OCI-LY1 (cell line): ENCODE measurements at regions not wholly inside any gene's neighbourhood (a gene's known extent, or its start where the extent isn't known, plus 50 kb on each side); places are given as distances from the start of the nearest gene placed in this dataset.

Experiments
- H2AFZ ChIP-seq: fragments of 200-600 bp; sonication (generic), shearing (Covaris generic); 2 replicates; pipeline ENCODE4 v1.6.0; 2014; ENCODE audit warnings: antibody characterized with exemption, mild to moderate bottlenecking, low read length
- H3F3A ChIP-seq: fragments of 200-600 bp; sonication (generic), shearing (Covaris generic); 2 replicates; pipeline ENCODE4 v1.6.0; 2014; ENCODE audit warnings: mild to moderate bottlenecking, antibody characterized with exemption, low read length, moderate library complexity; ENCODE audit not compliant: insufficient read depth
- H3K27ac ChIP-seq: fragments of 200-600 bp; sonication (generic); 2 replicates; pipeline ENCODE4 v1.5.1; 2014; ENCODE audit warnings: low read length, mixed run types, mild to moderate bottlenecking, low read depth; ENCODE audit not compliant: poor library complexity, severe bottlenecking
- H3K27me3 ChIP-seq: fragments of 200-600 bp; sonication (generic); 2 replicates; pipeline ENCODE4 v1.6.0; 2014; ENCODE audit warnings: antibody characterized with exemption, mild to moderate bottlenecking, low read length, moderate library complexity; ENCODE audit not compliant: insufficient read depth
- H3K36me3 ChIP-seq: fragments of 200-600 bp; sonication (generic); 2 replicates; pipeline ENCODE4 v1.6.1; 2014; ENCODE audit warnings: mild to moderate bottlenecking, antibody characterized with exemption, low read length, moderate library complexity, mixed read lengths; ENCODE audit not compliant: insufficient read depth
- H3K4me1 ChIP-seq: fragments of 200-600 bp; sonication (generic); 2 replicates; pipeline ENCODE4 v1.5.1; 2014; ENCODE audit warnings: mild to moderate bottlenecking, low read length, moderate library complexity; ENCODE audit not compliant: insufficient read depth, severe bottlenecking
- H3K4me2 ChIP-seq: fragments of 200-600 bp; sonication (generic), shearing (Covaris generic); 2 replicates; pipeline ENCODE4 v1.6.1; 2014; ENCODE audit warnings: low read length
- H3K4me3 ChIP-seq: fragments of 200-600 bp; sonication (generic); 2 replicates; pipeline ENCODE4 v1.5.1; 2014; ENCODE audit warnings: low read length, low read depth, mild to moderate bottlenecking, mixed read lengths; ENCODE audit not compliant: poor library complexity, severe bottlenecking
- H3K79me2 ChIP-seq: fragments of 200-600 bp; shearing (Covaris generic); 2 replicates; pipeline ENCODE4 v1.6.1; 2016; ENCODE audit warnings: mixed run types, low read length, mixed read lengths; ENCODE audit not compliant: insufficient read depth
- H3K9ac ChIP-seq: fragments of 200-600 bp; sonication (generic), shearing (Covaris generic); 2 replicates; pipeline ENCODE4 v1.6.1; 2014; ENCODE audit warnings: mild to moderate bottlenecking, low read length, mixed read lengths
- H3K9me2 ChIP-seq: fragments of 200-600 bp; sonication (generic), shearing (Covaris generic); 2 replicates; pipeline ENCODE4 v1.6.1; 2014; ENCODE audit warnings: low read depth, mild to moderate bottlenecking, low read length, mixed read lengths
- H3K9me3 ChIP-seq: fragments of 200-600 bp; shearing (Covaris generic); 2 replicates; pipeline ENCODE4 v1.6.1; 2014; ENCODE audit warnings: low read length, mixed read lengths
- H4K20me1 ChIP-seq: fragments of 200-600 bp; sonication (generic), shearing (Covaris generic); 2 replicates; pipeline ENCODE4 v1.6.0; 2016; ENCODE audit warnings: mild to moderate bottlenecking, low read length; ENCODE audit not compliant: insufficient read depth
- EZH2 ChIP-seq: fragments of 200-600 bp; sonication (generic), shearing (Covaris generic); IDR thresholded peaks from 2 replicates; pipeline ENCODE4 v1.8.0; 2017; ENCODE audit warnings: borderline replicate concordance, mixed run types, mild to moderate bottlenecking, antibody characterized with exemption, low read length, moderate library complexity, mixed read lengths
- TF ChIP-seq, protein P1 (sequence below): fragments of 200-600 bp; sonication (generic), shearing (Covaris generic); IDR thresholded peaks from 2 replicates; pipeline ENCODE4 v1.5.1; 2017; ENCODE audit warnings: mild to moderate bottlenecking, antibody characterized with exemption, low read length, moderate library complexity, mixed read lengths

DNA sequence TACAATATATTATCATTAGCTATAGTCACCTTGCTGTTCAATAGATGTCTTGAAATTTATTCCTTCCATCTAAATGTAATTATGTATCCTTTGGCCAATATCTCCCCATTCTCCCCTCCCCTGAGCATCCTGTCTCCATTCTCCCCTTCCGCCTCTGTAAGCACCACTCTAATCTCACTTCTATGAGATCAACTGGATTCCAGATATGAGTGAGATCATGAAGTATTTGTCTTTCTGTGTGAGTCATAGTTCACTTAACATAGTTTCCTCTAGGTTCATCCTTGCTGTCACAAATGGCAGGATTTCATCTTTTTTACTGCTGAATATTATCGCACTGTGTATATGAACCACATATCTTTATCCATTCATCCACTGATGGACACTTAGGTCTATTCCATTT is 148.8 kb upstream of the NDN start:
- H3K27me3 ChIP-seq: no peaks in the 10 kb centered on the region
- no peaks in the 10 kb centered on the region for H3K4me1 ChIP-seq
- H2AFZ ChIP-seq: no peak overlapping the region
- H3K9me3 ChIP-seq: no peaks in the 10 kb centered on the region
- no peak overlapping the region for H3K4me3 ChIP-seq
- no peaks in the 10 kb centered on the region for H3F3A ChIP-seq
- no peaks in the 10 kb centered on the region for H3K36me3 ChIP-seq
- no peaks in the 10 kb centered on the region for H4K20me1 ChIP-seq
- no peak for TF ChIP-seq EZH2
- TF ChIP-seq, protein P1, sequence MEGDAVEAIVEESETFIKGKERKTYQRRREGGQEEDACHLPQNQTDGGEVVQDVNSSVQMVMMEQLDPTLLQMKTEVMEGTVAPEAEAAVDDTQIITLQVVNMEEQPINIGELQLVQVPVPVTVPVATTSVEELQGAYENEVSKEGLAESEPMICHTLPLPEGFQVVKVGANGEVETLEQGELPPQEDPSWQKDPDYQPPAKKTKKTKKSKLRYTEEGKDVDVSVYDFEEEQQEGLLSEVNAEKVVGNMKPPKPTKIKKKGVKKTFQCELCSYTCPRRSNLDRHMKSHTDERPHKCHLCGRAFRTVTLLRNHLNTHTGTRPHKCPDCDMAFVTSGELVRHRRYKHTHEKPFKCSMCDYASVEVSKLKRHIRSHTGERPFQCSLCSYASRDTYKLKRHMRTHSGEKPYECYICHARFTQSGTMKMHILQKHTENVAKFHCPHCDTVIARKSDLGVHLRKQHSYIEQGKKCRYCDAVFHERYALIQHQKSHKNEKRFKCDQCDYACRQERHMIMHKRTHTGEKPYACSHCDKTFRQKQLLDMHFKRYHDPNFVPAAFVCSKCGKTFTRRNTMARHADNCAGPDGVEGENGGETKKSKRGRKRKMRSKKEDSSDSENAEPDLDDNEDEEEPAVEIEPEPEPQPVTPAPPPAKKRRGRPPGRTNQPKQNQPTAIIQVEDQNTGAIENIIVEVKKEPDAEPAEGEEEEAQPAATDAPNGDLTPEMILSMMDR: no peak
- H3K9me2 ChIP-seq: no peaks in the 10 kb centered on the region
- H3K79me2 ChIP-seq: no peaks in the 10 kb centered on the region
- no peak overlapping the region for H3K9ac ChIP-seq
- no peak overlapping the region for H3K27ac ChIP-seq
- no peak overlapping the region for H3K4me2 ChIP-seq

DNA sequence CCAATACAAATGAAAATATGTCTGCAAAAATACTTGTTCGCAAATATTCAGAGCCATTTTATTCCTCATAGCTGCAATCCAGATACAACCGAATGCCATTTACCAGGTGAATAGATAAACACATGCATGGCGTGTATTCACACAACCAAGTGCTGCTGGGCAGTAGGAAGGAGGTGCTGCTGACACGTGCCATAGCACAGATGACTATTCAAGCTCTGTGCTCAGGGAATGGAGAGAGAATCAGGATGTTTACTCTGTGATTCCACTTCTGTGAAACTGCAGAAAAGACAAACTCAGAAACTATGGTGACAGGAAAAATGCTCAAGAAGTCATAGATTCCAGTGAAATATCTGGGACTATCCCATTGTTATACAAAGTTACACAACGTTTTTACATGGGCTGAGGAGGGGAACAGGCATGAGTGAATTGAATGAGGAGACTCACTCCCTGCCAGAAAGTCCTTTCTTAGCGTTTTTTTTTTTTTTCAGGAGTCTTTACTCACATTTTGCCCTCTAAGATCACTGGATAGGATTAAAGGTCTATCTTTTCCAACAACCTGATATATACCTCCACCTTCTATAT is 152.9 kb upstream of the NDN start:
- no peaks in the 10 kb centered on the region for H3K4me1 ChIP-seq
- no peaks in the 10 kb centered on the region for H3K79me2 ChIP-seq
- H3F3A ChIP-seq: no peaks in the 10 kb centered on the region
- H3K4me2 ChIP-seq: no peak overlapping the region
- H3K9me3 ChIP-seq: no peaks in the 10 kb centered on the region
- H4K20me1 ChIP-seq: no peaks in the 10 kb centered on the region
- H3K27ac ChIP-seq: no peak overlapping the region
- H3K4me3 ChIP-seq: no peak overlapping the region
- H3K9ac ChIP-seq: no peak overlapping the region
- no peaks in the 10 kb centered on the region for H3K36me3 ChIP-seq
- no peak for TF ChIP-seq EZH2
- TF ChIP-seq, protein P1: no peak
- H3K27me3 ChIP-seq: no peaks in the 10 kb centered on the region
- H2AFZ ChIP-seq: no peak overlapping the region
- no peaks in the 10 kb centered on the region for H3K9me2 ChIP-seq

DNA sequence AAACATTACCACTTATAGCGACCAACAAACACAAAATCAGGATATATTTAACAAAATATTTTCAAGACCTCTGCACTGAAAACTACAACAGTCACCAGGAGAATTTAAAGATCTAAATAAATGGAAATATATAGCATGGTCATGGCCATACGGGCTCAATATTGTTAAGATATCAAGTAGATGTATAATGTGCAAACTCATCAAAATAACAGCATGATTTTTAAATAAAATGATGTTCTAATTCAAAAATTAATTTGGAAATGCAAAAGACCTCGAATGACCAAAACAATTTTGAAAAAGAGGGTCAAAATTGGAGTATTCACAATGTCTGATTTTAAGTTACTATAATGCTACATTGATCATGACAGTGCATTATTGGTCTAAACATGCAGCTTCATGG is 159.1 kb upstream of the NDN start:
- Histone ChIP-seq H3K4me1 (no peaks in the 10 kb centered on the region), H3K9ac (no peak overlapping the region), H3K27me3 (no peaks in the 10 kb centered on the region), H4K20me1 (no peaks in the 10 kb centered on the region), H3K4me2 (no peak overlapping the region), H2AFZ (no peak overlapping the region), H3K4me3 (no peak overlapping the region), H3F3A (no peaks in the 10 kb centered on the region), H3K27ac (no peak overlapping the region), H3K79me2 (no peaks in the 10 kb centered on the region), H3K36me3 (no peaks in the 10 kb centered on the region), H3K9me2 (no peaks in the 10 kb centered on the region), H3K9me3 (no peaks in the 10 kb centered on the region)
- TF ChIP-seq EZH2: no peak
- TF ChIP-seq, protein P1: no peak
